Keratinocyte (primary cell): ENCODE measurements at regions not wholly inside any gene's neighbourhood (a gene's known extent, or its start where the extent isn't known, plus 50 kb on each side); places are given as distances from the start of the nearest gene placed in this dataset.

Source experiments
- DNase-seq: peaks from one replicate; pipeline ENCODE4 v3.0.0-alpha.2; 2011; ENCODE audit warnings: low read depth, missing footprints, low spot score
- FAIRE-seq: peaks from 2 replicates; lab custom pipeline; 2011; peaks lifted over from hg19 to GRCh38; lab: Jason Lieb, UNC
- H2AFZ ChIP-seq: 2 replicates; pipeline ENCODE4 v1.6.0; 2012; ENCODE audit warnings: low read length, control low read depth, inconsistent platforms; ENCODE audit not compliant: control insufficient read depth
- H3K27ac ChIP-seq: 2 replicates; pipeline ENCODE4 v1.5.1; 2011; ENCODE audit warnings: low read length; ENCODE audit not compliant: control insufficient read depth, insufficient read depth
- H3K27me3 ChIP-seq: 3 replicates; pipeline ENCODE4 v1.6.0; 2011; ENCODE audit warnings: low read length; ENCODE audit not compliant: control insufficient read depth, insufficient read depth; ENCODE audit errors: extremely low read depth
- H3K36me3 ChIP-seq, 2 experiments: 2 replicates in 1 of 2; 3 replicates in 1 of 2; pipeline ENCODE4 v1.5.1; 2011; ENCODE audit warnings: low read length in 2 of 2, mild to moderate bottlenecking in 1 of 2; ENCODE audit not compliant: control insufficient read depth in 2 of 2, insufficient read depth in 2 of 2; ENCODE audit errors: extremely low read depth in 1 of 2
- H3K4me1 ChIP-seq: 3 replicates; pipeline ENCODE4 v1.5.1; 2011; ENCODE audit warnings: low read length; ENCODE audit not compliant: control insufficient read depth, insufficient read depth; ENCODE audit errors: extremely low read depth
- H3K4me2 ChIP-seq: 3 replicates; pipeline ENCODE4 v1.6.0; 2011; ENCODE audit warnings: low read depth, low read length; ENCODE audit not compliant: control insufficient read depth, insufficient read depth; ENCODE audit errors: extremely low read depth
- H3K4me3 ChIP-seq, 3 experiments: fragments of 200-600 bp in 1 of 3; sonication (generic) in 1 of 3; 2 replicates in 2 of 3; 3 replicates in 1 of 3; pipeline ENCODE4 v1.5.1; 2011 to 2016; ENCODE audit warnings: low read length in 3 of 3, mild to moderate bottlenecking in 3 of 3, control low read depth in 2 of 3, inconsistent platforms in 1 of 3, low read depth in 1 of 3, mixed read lengths in 1 of 3, mixed run types in 1 of 3, moderate library complexity in 1 of 3; ENCODE audit not compliant: control insufficient read depth in 2 of 3, insufficient read depth in 2 of 3; ENCODE audit errors: extremely low read depth in 1 of 3
- H3K79me2 ChIP-seq: 2 replicates; pipeline ENCODE4 v1.6.0; 2012; ENCODE audit warnings: low read length; ENCODE audit not compliant: control insufficient read depth, insufficient read depth
- H3K9ac ChIP-seq: 3 replicates; pipeline ENCODE4 v1.6.0; 2011; ENCODE audit warnings: low read length; ENCODE audit not compliant: control insufficient read depth, insufficient read depth; ENCODE audit errors: extremely low read depth
- H3K9me1 ChIP-seq: 3 replicates; pipeline ENCODE4 v1.6.0; 2011; ENCODE audit warnings: low read length; ENCODE audit not compliant: control insufficient read depth, insufficient read depth; ENCODE audit errors: extremely low read depth
- H3K9me3 ChIP-seq: 2 replicates; pipeline ENCODE4 v1.5.1; 2012; ENCODE audit warnings: low read depth, low read length; ENCODE audit not compliant: control insufficient read depth
- H4K20me1 ChIP-seq: 3 replicates; pipeline ENCODE4 v1.6.0; 2011; ENCODE audit warnings: low read length; ENCODE audit not compliant: control insufficient read depth, insufficient read depth; ENCODE audit errors: extremely low read depth
- CTCF ChIP-seq, 3 experiments: IDR thresholded peaks in 1 of 3; conservative IDR thresholded peaks in 1 of 3; optimal IDR thresholded peaks in 1 of 3; 2 replicates in 2 of 3; 3 replicates in 1 of 3; pipeline versions ENCODE3 to v1.5.1; 2011; ENCODE audit warnings: low read length in 3 of 3, mild to moderate bottlenecking in 3 of 3, moderate library complexity in 2 of 3, control low read depth in 1 of 3, inconsistent platforms in 1 of 3; ENCODE audit not compliant: insufficient read depth in 2 of 3; ENCODE audit errors: extremely low read depth in 1 of 3
- EZH2 ChIP-seq: IDR thresholded peaks from one replicate; pipeline ENCODE4 v1.6.1; 2012; ENCODE audit warnings: inconsistent platforms, mild to moderate bottlenecking, low read length, moderate library complexity
- dilution Hi-C: fragments of 300-500 bp; cut with MboI; formaldehyde crosslinking; loops from one replicate; pipeline ENCODE4 v1.7.0; 2020; ENCODE audit warnings: low sequenced_read_pairs; ENCODE audit not compliant: extremely low pct_ligation_motif_present

GRCh38 chr4:79175716-79176115, 150.1 kb downstream of the NAA11 start:
- FAIRE-seq, result no peak
- H3K4me1 ChIP-seq, result no peaks in the 10 kb centered on the region
- H3K27ac ChIP-seq, result no peak overlapping the region
- H3K9me3 ChIP-seq, result no peaks in the 10 kb centered on the region
- no peak for DNase-seq
- no peaks in the 10 kb centered on the region for H3K27me3 ChIP-seq
- H4K20me1 ChIP-seq, result no peaks in the 10 kb centered on the region
- no peak overlapping the region for H3K4me2 ChIP-seq
- TF ChIP-seq CTCF (optimal IDR thresholded peaks at IDR 0.05 in 1 of 3, IDR thresholded peaks at IDR 0.05 in 1 of 3, conservative IDR thresholded peaks at IDR 0.05 in 1 of 3; ENCODE audit: extremely low read depth in 1 of 3, insufficient read depth in 2 of 3, low read length in 3 of 3) (no peak), EZH2 (no peak)
- no peak overlapping the region for H3K4me3 ChIP-seq
- H3K9me1 ChIP-seq, result no peaks in the 10 kb centered on the region
- no peaks in the 10 kb centered on the region for H3K36me3 ChIP-seq
- H3K9ac ChIP-seq, result no peak overlapping the region
- no peaks in the 10 kb centered on the region for H3K79me2 ChIP-seq
- no peak overlapping the region for H2AFZ ChIP-seq
- dilution Hi-C loops, result no loop called here

- H2AFZ ChIP-seq, result no peak overlapping the region
- no peaks in the 10 kb centered on the region for H3K9me3 ChIP-seq
- no peak overlapping the region for H3K9ac ChIP-seq
- no peaks in the 10 kb centered on the region for H3K27me3 ChIP-seq
- no peaks in the 10 kb centered on the region for H3K9me1 ChIP-seq
- DNase-seq (no peak), FAIRE-seq (no peak)
- H3K79me2 ChIP-seq, result no peaks in the 10 kb centered on the region
- H3K27ac ChIP-seq, result no peak overlapping the region
- no peaks in the 10 kb centered on the region for H3K36me3 ChIP-seq
- no peaks in the 10 kb centered on the region for H3K4me1 ChIP-seq
- no peak for TF ChIP-seq EZH2
- H4K20me1 ChIP-seq, result no peaks in the 10 kb centered on the region
- no peak overlapping the region for H3K4me2 ChIP-seq
- no peak overlapping the region for H3K4me3 ChIP-seq
- dilution Hi-C loops, result no loop called here
Measured at GRCh38 chr4:79174490-79175252, 151.2 kb downstream of the NAA11 start.

GRCh38 chr4:79173186-79173585, 152.7 kb downstream of the NAA11 start:
- no peaks in the 10 kb centered on the region for H3K9me1 ChIP-seq
- no peak overlapping the region for H3K4me2 ChIP-seq
- dilution Hi-C loops, result no loop called here
- no peaks in the 10 kb centered on the region for H3K79me2 ChIP-seq
- H3K9me3 ChIP-seq, result no peaks in the 10 kb centered on the region
- FAIRE-seq, result no peak
- no peak overlapping the region for H3K27ac ChIP-seq
- no peaks in the 10 kb centered on the region for H3K4me1 ChIP-seq
- H4K20me1 ChIP-seq, result no peaks in the 10 kb centered on the region
- no peak for DNase-seq
- no peak overlapping the region for H3K4me3 ChIP-seq
- no peak overlapping the region for H2AFZ ChIP-seq
- no peak for TF ChIP-seq CTCF (optimal IDR thresholded peaks at IDR 0.05 in 1 of 3, IDR thresholded peaks at IDR 0.05 in 1 of 3, conservative IDR thresholded peaks at IDR 0.05 in 1 of 3; ENCODE audit: extremely low read depth in 1 of 3, insufficient read depth in 2 of 3, low read length in 3 of 3)
- no peak for TF ChIP-seq EZH2
- no peaks in the 10 kb centered on the region for H3K27me3 ChIP-seq
- H3K36me3 ChIP-seq, result no peaks in the 10 kb centered on the region
- no peak overlapping the region for H3K9ac ChIP-seq
